ENCODE measurements at regions not wholly inside any gene's neighbourhood (a gene's known extent, or its start where the extent isn't known, plus 50 kb on each side); places are given as distances from the start of the nearest gene placed in this dataset.
A peak's percentile ranks its signal among the peaks of the same experiment; 100 is the strongest.
"Not testable (repeated sequence)": the region's sequence is repeated elsewhere in the genome, so short reads cannot be mapped to it uniquely, and the experiment has no call there.

GRCh38 chrX:13378562-13379518 is 59.0 kb upstream of the ATXN3L start:
- not testable (repeated sequence) for DNase-seq

DNA sequence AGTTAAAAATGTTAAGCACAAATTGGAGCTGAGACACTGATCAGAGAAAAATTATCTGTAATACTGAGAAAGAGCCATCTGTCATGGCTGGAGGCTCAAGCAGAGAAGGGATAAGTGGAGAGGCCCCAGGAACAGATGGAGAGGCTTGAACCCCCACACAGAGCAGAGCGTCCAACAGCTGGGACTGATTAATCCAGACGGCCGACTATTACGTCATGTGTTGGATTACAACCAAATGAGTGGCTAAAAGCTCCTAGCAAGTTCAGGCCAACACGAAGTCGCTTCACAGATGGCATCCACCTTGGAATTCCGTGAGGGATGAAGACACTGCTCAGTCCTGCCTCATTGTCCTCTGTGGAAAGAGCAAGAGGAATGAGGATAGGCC is 57.7 kb upstream of the ATXN3L start:
- DNase-seq, result no peak

GRCh38 chrX:13376857-13377549 is 57.1 kb upstream of the ATXN3L start:
- DNase-seq, result peak; percentile 66

DNA sequence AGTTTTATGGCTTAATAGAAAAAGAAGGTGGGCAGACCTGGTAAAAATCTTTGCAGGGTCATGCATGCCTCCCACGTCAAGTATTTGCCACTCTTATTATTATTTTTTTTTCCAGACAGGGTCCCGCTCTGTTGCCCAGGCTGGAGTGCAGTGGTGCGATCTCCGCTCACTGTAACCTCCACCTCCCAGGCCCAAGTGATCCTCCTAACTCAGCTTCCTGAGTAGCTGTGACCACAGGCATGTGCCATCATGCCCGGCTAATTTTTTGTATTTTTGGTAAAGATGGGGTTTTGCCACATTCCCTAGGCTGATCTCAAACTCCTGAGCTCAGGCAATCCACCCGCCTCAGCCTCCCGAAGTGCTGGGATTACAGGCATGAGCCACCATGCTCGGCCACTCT is 55.7 kb upstream of the ATXN3L start:
- DNase-seq, result not testable (repeated sequence)

DNA sequence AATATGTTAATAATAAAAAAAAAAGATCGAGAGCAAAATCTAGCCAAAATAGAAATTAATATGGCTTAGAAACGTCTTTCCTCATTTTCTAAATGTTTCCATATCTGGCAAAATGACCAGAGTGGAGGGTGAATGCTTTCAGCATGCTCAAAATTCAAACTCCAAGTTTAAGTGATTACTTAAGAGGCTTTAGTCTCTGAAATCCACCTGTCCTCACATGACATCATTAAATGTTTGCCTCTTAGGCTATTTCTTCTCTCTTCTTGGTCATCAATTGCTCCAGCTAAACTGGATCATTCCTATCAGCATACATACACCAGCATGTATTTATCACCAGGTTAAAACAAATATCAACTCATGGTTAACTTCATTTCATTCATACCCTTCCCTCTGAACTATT is 54.5 kb upstream of the ATXN3L start:
- no peak for DNase-seq

DNA sequence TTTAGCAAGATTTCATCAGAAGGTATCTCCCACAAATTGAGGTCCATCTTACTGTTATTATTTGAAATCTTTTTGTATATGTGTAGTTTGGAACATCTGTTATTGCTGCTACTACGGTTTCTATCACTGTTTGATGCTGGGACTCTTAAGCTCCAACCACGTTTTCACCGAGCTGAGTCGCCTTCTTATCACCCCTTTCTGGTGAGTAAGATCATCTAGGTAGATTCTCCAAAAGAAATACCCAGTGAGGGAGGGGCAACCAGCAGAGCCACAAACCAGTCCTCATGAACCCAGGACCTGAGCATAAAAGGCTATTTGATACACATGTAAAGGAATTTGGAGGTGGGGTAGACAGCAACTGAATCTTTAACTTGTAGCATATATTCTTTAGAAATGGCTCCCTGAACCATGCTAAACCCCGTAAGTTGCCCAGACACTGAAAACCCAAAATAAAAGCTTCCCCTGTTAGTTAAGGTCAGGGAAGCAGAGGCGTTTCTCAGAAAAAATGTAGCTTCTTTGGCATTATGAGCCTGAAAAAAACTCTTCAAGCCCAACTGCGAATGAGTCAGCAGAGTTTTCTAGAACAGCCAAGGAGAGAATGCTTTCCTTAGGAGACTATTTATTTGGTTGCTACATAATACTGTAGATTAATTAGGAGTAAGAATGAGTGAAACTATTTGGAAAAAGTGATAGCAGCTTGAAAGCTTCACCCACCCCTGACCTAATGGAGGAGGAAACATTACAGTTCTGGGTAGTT is 53.8 kb upstream of the ATXN3L start:
- DNase-seq, result peak; percentile 58

- no peak for DNase-seq
Observed at GRCh38 chrX:13373027-13373426, 53.2 kb upstream of the ATXN3L start.

GRCh38 chrX:13372203-13372980 is 52.5 kb upstream of the ATXN3L start:
- no peak for DNase-seq

- DNase-seq, result no peak
Observed at GRCh38 chrX:13371186-13371585, 51.3 kb upstream of the ATXN3L start.

DNA sequence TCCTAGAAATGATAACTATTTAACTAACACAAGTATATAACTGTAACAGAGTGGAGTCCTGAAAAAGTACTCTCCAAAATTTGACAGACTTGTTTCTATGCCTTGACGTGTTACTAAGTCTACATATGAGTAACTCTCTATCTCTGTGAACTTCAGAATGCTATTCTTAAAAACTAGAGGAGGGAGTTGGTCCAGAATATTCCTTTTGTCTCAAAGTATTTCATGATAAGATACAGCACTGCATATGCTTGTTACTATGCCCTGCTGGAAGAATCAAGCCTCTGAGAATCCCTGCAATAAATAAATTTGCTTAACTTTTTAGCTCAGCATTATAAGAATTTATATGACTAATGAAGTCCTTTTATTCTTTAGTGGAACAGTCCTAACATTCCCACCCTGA is 50.9 kb upstream of the ATXN3L start:
- DNase-seq, result no peak

Data from NCI-H226 (cell line).